ENCODE measurements at regions not wholly inside any gene's neighbourhood (a gene's known extent, or its start where the extent isn't known, plus 50 kb on each side); places are given as distances from the start of the nearest gene placed in this dataset.

DNA sequence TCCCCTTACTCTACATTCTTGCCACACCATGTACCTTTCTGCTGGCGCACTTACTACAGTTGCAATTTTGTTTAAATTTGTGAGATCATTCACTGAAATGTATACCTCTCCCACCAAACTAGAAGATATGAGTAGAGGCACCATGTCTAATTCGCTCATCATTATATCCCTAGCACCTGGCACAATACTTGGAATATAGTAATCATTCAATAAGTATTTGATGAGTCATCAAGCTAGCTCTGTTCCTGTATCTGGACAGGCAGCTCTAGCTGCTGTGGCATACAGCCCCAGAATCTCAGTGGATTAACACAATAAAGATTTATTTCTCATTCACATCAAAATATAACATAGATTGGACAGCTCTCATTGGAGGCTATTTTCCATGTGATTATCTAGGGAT, 245.9 kb downstream of the IDS start:
- no peak overlapping the region for H3K4me3 Mint-ChIP-seq
- no peaks in the 10 kb centered on the region for H3K9me3 Mint-ChIP-seq
- H3K4me1 Mint-ChIP-seq: no peaks in the 10 kb centered on the region
- H3K36me3 Mint-ChIP-seq: no peaks in the 10 kb centered on the region
- H3K27ac Mint-ChIP-seq: no peak overlapping the region
- no peak for DNase-seq
- H3K27me3 Mint-ChIP-seq (ENCODE audit: low read depth in 3 of 3): peaks cover 2 to 3% (median 3%) of the 10 kb centered on the region in 3 donors

DNA sequence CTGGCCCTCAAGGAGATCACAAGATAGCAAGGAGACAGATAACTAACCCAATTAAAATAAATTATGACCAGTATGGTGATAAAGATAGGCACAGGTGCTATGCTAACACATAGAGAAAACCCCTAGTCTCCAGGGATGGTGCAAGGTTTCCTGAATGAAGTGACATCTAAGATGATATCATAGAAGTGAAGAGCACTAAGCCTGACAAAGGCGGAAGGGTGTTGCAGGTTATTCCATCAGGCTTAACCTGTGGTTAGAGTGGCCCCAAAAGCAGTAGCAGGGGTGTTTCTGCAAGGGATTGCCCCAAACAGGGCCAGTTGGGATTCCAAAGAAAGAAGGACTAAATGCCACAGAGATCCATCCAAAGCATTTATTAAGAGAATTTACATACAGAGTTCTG, 249.2 kb downstream of the IDS start:
- Mint-ChIP-seq H3K27me3 (ENCODE audit: low read depth in 3 of 3) (peaks cover 0 to 2% (median 2%) of the 10 kb centered on the region in 3 donors), H3K9me3 (no peaks in the 10 kb centered on the region), H3K4me3 (no peak overlapping the region), H3K36me3 (no peaks in the 10 kb centered on the region), H3K27ac (no peak overlapping the region), H3K4me1 (no peaks in the 10 kb centered on the region)
- DNase-seq: no peak

DNA sequence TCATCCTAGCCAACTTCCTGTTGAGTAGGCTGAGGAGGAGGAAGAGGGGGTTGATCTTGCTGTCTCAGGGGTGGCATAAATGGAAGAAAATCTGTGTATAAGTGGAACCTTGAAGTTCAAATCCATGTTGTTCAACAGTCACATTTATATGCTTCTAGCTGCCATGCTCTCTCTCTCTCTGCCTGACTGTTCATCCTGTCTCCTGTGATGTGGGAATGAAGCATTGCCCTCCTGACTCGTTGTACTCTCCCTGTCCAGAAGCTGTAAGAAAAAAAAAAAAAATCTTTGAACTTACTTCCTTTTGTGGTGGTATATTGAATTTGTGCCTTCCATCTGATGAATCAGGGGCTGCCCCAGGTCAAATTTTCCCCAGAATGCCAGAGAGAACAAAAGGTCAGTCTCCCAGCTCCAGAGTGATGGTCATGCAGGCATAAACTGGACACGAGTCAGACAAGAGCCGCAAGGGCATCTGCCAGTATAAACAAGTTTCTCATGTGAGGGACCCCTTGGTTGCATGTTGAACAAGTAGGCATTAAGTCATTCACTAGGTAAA, 257.0 kb downstream of the IDS start:
- H3K27me3 Mint-ChIP-seq (ENCODE audit: low read depth in 3 of 3): peaks cover 3 to 5% (median 3%) of the 10 kb centered on the region in 3 donors
- no peaks in the 10 kb centered on the region for H3K36me3 Mint-ChIP-seq
- H3K4me1 Mint-ChIP-seq: no peaks in the 10 kb centered on the region
- H3K9me3 Mint-ChIP-seq: no peaks in the 10 kb centered on the region
- no peak overlapping the region for H3K27ac Mint-ChIP-seq
- H3K4me3 Mint-ChIP-seq: no peak overlapping the region
- DNase-seq: no peak

DNA sequence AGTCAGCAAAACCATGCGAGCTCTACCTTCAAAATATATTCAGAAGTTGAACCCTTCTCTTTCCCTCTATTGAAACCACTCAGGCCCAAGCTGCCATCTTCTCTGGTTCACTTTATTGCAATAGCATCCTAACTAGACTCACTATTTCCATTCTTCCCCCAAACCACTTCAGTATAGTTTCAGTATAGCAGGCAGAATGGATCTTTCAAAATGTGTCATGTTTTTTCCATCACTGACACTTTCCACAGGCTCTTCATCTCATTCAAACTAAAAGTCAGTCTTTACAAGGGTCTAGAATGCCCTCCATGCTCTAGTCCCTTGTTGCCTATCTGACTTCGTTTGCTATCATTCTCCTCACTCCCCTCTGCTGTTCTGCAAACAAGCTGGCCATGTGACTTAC, 274.4 kb downstream of the IDS start:
- no peak for DNase-seq
- no peaks in the 10 kb centered on the region for H3K4me1 Mint-ChIP-seq
- H3K27me3 Mint-ChIP-seq (ENCODE audit: low read depth in 3 of 3): peaks cover 1 to 5% (median 3%) of the 10 kb centered on the region in 3 donors
- H3K36me3 Mint-ChIP-seq: peaks cover 0 to 3% (median 0%) of the 10 kb centered on the region in 3 donors
- no peak overlapping the region for H3K4me3 Mint-ChIP-seq
- peaks cover 0 to 4% (median under 1%) of the 10 kb centered on the region in 6 donors for H3K9me3 Mint-ChIP-seq
- H3K27ac Mint-ChIP-seq: no peak overlapping the region

DNA sequence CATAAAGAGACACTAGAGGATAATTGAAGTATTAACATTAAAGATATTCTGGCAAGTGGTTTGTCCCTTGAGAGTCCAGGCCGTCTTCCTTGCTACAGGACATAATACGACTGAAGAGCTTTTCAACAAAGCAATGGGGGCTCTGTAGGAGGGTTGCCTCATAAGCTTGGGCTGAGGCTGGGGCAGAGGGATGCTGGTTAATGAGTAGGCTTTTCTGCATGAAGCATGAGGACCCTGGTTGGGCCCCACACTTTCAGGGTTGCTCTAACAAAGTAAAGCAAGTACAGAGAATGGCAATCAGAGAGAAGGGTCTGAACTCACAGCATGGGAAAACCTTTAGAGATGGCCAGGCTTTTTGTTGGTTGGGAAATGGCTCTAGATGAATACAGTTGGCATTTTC, 281.3 kb downstream of the IDS start:
- no peak overlapping the region for H3K27ac Mint-ChIP-seq
- H3K4me1 Mint-ChIP-seq: no peaks in the 10 kb centered on the region
- no peaks in the 10 kb centered on the region for H3K27me3 Mint-ChIP-seq (ENCODE audit: low read depth in 3 of 3)
- no peak overlapping the region for H3K4me3 Mint-ChIP-seq
- no peaks in the 10 kb centered on the region for H3K36me3 Mint-ChIP-seq
- peaks cover 0 to 4% (median 0%) of the 10 kb centered on the region in 6 donors for H3K9me3 Mint-ChIP-seq
- no peak for DNase-seq

DNA sequence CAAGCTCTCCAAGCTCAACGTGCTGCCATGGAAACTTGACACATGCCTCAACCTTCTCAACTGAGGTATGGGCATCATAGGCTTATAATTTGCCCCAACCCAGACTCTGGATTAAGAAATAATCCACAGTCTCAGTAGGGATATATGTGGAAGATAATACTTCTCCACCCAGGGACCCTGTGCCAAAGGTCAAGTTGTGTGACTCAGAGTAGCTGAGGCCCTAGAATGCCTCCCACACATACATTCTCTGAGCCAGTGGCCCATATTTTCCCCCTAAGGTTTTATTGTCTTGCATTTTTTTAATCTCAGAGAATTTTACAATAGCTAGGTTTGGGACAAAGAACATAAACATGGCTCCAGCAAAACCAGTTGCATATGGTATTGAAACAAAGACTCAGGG, 283.1 kb downstream of the IDS start:
- Mint-ChIP-seq H3K4me3 (no peak overlapping the region), H3K9me3 (peaks cover 0 to 3% (median 0%) of the 10 kb centered on the region in 6 donors), H3K4me1 (no peaks in the 10 kb centered on the region), H3K27me3 (ENCODE audit: low read depth in 3 of 3) (no peaks in the 10 kb centered on the region), H3K36me3 (no peaks in the 10 kb centered on the region), H3K27ac (no peak overlapping the region)
- DNase-seq: no peak

DNA sequence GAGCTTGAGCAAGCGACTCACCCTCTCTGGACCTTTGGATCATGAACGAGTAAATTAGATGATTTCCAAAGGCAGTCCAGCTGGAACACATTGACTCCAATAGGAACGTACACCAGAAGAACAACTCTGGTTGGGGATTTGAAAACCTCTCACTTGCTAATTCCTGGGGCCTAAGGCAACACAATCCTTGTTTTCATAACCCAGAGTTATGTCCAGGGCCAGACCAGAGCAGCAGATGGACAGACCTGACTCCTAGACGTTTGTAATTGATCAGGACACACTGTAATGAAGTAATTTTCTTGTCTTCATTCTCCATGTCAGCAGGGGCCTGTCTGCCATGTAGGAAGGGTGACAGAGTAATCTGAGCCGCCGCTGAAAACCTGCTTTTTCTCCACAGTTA, 283.9 kb downstream of the IDS start:
- no peak for DNase-seq
- H3K4me3 Mint-ChIP-seq: no peak overlapping the region
- no peaks in the 10 kb centered on the region for H3K4me1 Mint-ChIP-seq
- H3K36me3 Mint-ChIP-seq: no peaks in the 10 kb centered on the region
- no peaks in the 10 kb centered on the region for H3K27me3 Mint-ChIP-seq (ENCODE audit: low read depth in 3 of 3)
- no peak overlapping the region for H3K27ac Mint-ChIP-seq
- H3K9me3 Mint-ChIP-seq: peaks cover 0 to 6% (median 0%) of the 10 kb centered on the region in 6 donors

DNA sequence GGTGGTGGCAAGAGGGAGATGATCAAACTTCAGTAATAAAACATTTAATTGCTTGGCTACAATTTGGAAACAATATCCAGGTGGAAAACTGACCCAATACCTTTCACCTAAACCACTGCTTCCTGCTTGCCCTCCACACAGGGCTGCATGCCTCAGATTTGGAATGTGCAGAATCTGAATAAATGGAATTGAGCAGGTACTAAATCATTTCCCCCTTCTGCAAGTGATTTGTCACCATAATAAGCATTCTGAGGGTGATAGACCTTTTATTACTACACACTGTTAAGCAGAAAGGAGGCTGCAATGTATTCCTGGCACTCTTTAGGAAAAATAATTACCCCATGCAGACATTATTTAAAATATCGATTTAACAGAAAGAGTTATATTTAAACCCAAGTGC, 291.8 kb downstream of the IDS start:
- no peak for DNase-seq
- Mint-ChIP-seq H3K9me3 (peaks cover 0 to 6% (median 0%) of the 10 kb centered on the region in 6 donors), H3K36me3 (no peaks in the 10 kb centered on the region), H3K4me1 (no peaks in the 10 kb centered on the region), H3K4me3 (no peak overlapping the region), H3K27ac (no peak overlapping the region), H3K27me3 (ENCODE audit: low read depth in 3 of 3) (peaks cover 0 to 2% (median 0%) of the 10 kb centered on the region in 3 donors)

DNA sequence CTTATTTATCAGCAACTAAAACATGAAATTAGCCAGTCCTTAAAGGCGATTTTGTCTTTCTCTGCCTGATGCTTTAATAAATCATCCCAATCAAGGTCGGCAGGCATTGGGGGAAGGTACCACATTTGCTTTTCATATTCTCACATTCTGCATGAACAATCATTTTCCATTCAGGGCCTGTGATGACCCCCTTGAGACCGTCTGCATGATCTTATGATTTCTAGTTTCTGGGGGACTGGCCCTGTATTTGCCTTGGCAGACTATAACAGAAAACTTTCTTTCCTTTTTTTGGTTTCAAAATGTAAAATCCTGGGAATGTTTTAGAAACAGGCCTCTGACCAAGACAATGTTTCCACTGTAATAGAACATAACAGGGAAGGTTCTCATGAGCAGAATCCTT, 296.8 kb downstream of the IDS start:
- Mint-ChIP-seq H3K9me3 (no peaks in the 10 kb centered on the region), H3K4me3 (no peak overlapping the region), H3K4me1 (no peaks in the 10 kb centered on the region), H3K36me3 (no peaks in the 10 kb centered on the region), H3K27me3 (ENCODE audit: low read depth in 3 of 3) (peaks cover 0 to 2% (median 0%) of the 10 kb centered on the region in 3 donors), H3K27ac (no peak overlapping the region)
- DNase-seq: no peak

DNA sequence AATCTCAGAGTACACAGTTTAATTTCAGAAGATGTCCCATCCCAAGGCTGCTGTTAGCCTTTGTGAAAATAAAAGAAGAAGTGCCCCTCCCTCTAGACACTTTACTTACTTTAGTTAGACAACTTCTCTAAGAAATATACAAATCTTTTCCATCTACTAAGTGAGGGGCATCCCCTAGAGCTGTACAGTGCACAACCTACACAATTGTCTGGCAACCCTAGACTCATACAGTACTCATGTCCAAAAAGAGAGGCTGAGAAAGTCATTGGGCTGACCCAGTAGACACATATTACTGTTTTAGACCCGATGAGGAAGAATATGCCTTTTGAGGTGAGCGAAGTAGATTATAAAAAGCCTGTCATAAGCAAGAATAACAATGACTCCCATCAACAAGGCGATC, 297.6 kb downstream of the IDS start:
- H3K27me3 Mint-ChIP-seq (ENCODE audit: low read depth in 3 of 3): no peaks in the 10 kb centered on the region
- no peaks in the 10 kb centered on the region for H3K4me1 Mint-ChIP-seq
- no peak overlapping the region for H3K4me3 Mint-ChIP-seq
- H3K9me3 Mint-ChIP-seq: peaks cover 0 to 2% (median 0%) of the 10 kb centered on the region in 6 donors
- DNase-seq: no peak
- H3K27ac Mint-ChIP-seq: no peak overlapping the region
- no peaks in the 10 kb centered on the region for H3K36me3 Mint-ChIP-seq

DNA sequence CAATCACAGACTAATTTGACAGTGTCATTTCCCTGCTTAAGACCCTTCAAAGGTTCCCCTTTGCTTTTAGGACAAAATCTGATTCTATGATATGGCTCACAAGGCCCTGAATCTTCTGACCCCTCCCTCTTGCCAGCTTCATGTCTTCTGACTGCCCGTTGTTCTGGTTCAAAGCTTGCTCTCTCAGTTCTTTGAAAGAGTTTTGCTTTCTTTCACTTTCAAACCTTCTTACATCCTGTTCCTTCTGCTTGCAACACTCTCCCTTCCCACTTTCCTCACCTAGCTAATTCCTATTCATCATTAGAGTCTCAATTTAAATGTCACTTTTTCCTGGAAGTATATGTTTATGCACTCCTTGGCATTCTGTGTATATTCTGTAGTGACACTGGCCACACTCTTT, 299.2 kb downstream of the IDS start:
- H3K27ac Mint-ChIP-seq: no peak overlapping the region
- H3K4me3 Mint-ChIP-seq: no peak overlapping the region
- no peaks in the 10 kb centered on the region for H3K36me3 Mint-ChIP-seq

DNA sequence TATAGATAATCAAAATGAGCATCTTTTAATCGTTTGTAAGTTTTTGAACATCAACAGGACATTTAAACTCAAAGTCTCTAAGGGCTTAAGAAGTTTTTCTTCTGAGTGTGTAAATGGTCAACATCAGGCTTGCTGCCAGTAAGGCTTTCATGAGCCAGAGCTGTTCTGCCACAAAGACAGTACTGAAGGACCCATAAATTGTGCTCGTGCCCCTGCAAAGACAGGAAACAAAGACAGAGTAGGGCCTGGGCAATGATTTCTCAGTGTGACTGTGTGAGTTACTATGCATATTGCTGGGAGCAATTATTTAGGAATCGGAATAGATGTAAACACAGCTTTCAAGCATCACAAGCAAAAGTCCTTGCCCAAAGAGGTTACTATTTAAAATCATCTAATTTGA, 300.0 kb downstream of the IDS start:
- Mint-ChIP-seq H3K4me1 (no peaks in the 10 kb centered on the region), H3K27me3 (ENCODE audit: low read depth in 3 of 3) (no peaks in the 10 kb centered on the region), H3K4me3 (no peak overlapping the region), H3K36me3 (no peaks in the 10 kb centered on the region), H3K27ac (no peak overlapping the region), H3K9me3 (peaks cover 0 to 2% (median 0%) of the 10 kb centered on the region in 6 donors)
- DNase-seq: no peak

More for the DNA sequence above, 299.2 kb downstream of the IDS start:
- peaks cover 0 to 2% (median 0%) of the 10 kb centered on the region in 6 donors for H3K9me3 Mint-ChIP-seq
- H3K27me3 Mint-ChIP-seq (ENCODE audit: low read depth in 3 of 3): no peaks in the 10 kb centered on the region
- no peak for DNase-seq
- H3K4me1 Mint-ChIP-seq: no peaks in the 10 kb centered on the region

DNA sequence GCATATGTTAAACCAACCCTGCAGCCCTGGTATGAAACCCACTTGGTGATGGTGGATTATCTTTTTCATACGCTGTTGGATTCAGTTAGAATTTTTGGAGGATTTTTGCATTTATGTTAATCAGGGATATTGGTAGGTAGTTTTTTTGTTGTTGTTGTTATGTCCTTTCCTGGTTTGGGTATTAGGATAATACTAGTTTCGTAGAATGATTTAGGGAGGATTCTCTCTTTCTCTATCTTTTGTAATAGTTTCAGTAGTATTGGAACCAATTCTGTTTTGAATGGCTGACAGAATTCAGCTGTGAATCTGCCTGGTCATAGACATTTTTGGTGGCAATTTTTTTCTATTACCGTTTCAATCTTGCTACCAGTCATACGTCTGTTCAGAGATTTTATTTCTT, 305.4 kb downstream of the IDS start:
- Mint-ChIP-seq H3K36me3 (no peaks in the 10 kb centered on the region), H3K9me3 (peaks cover 0 to 2% (median 0%) of the 10 kb centered on the region in 6 donors), H3K27ac (no peak overlapping the region), H3K4me1 (no peaks in the 10 kb centered on the region), H3K4me3 (no peak overlapping the region), H3K27me3 (ENCODE audit: low read depth in 3 of 3) (peaks cover 0 to 2% (median 0%) of the 10 kb centered on the region in 3 donors)
- no peak for DNase-seq

DNA sequence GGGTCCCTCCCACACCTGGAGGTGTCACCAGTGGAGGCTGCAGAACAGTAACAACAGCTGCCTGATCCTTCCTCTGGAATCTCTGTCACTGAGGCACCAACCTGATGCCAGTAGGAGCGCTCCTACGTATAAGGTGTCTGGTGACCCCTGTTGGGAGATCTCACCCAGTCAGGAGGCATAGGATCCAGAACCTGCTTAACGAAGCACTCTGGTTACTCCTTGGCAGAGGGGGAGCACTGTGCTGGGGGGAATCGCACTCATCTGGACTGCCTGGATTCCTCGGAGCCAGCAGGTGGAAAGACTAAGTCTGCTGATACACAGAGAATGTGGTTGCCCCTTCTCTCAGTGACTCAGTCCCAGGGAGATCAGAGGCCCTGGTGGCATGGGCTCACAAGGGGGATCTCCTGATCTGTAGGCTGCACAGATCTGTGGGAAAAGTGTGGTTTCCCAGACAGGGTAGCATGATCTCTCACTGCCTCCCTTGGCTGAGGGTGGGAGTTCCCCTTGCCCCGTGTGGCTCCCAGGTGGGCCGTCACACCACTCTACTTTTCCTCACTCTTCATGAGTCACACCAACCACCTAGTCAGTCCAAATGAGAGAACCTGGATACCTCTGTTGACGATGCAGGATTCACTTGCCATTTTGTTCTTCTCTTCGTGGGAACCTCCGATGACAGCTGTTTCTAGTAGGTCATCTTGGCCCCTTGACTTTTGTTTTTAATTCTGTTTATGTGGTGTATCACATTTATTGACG, 305.9 kb downstream of the IDS start:
- H3K36me3 Mint-ChIP-seq: no peaks in the 10 kb centered on the region
- no peak overlapping the region for H3K27ac Mint-ChIP-seq
- no peak for DNase-seq
- no peaks in the 10 kb centered on the region for H3K4me1 Mint-ChIP-seq
- H3K4me3 Mint-ChIP-seq: no peak overlapping the region
- peaks cover 0 to 2% (median 0%) of the 10 kb centered on the region in 6 donors for H3K9me3 Mint-ChIP-seq
- peaks cover 0 to 2% (median 0%) of the 10 kb centered on the region in 3 donors for H3K27me3 Mint-ChIP-seq (ENCODE audit: low read depth in 3 of 3)

DNA sequence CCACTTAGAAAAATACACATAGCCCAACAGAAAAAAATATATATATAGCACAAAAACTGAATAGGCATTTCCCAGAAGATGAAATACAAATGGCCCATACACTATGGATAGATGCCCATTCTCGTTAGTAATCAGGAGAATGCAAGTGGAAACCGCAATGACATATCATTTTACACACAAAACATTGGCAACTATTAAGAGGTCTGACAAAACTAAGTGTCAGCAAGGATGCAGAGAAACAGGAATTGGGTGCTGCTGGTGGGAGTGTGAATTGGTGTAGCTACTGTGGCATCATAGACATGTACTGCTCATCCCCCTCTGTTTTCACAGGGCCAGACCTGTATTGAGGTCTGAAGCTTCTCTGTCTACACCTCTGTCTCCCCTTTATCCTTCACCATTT, 320.0 kb downstream of the IDS start:
- Mint-ChIP-seq H3K36me3 (no peaks in the 10 kb centered on the region), H3K9me3 (peaks cover 0 to 2% (median 0%) of the 10 kb centered on the region in 6 donors), H3K4me1 (no peaks in the 10 kb centered on the region), H3K27me3 (ENCODE audit: low read depth in 3 of 3) (peaks cover 0 to 5% (median 0%) of the 10 kb centered on the region in 3 donors), H3K4me3 (no peak overlapping the region), H3K27ac (no peak overlapping the region)
- DNase-seq: no peak

All from immature natural killer cell (primary cell).